SK-N-SH (cell line): ENCODE measurements at regions not wholly inside any gene's neighbourhood (a gene's known extent, or its start where the extent isn't known, plus 50 kb on each side); places are given as distances from the start of the nearest gene placed in this dataset.
A peak's percentile ranks its signal among the peaks of the same experiment; 100 is the strongest.

ENCODE experiments used
- CTCF ChIA-PET: fragments of 300-600, 350-600 bp; formaldehyde crosslinking; extraction: SDS; loops from one replicate; lab custom pipeline; 2021; lab: Yijun Ruan, JAX
- POLR2A ChIA-PET: fragments of 350-600 bp; sonication (Branson Sonifier 250); formaldehyde crosslinking; extraction: SDS; loops from one replicate; lab custom pipeline; 2020; ENCODE audit warnings: antibody characterized with exemption, inconsistent platforms; lab: Yijun Ruan, JAX
- DNase-seq: peaks from one replicate; pipeline ENCODE4 v3.0.0; 2012
- H2AFZ ChIP-seq: fragments of 200-600 bp; sonication (generic); 2 replicates; pipeline ENCODE4 v1.8.1; 2016; ENCODE audit warnings: antibody characterized with exemption, mild to moderate bottlenecking, low read depth
- H3F3A ChIP-seq: fragments of 200-600 bp; sonication (generic); replicated peaks from 2 replicates; pipeline ENCODE3; 2016; ENCODE audit warnings: antibody characterized with exemption, mild to moderate bottlenecking; ENCODE audit not compliant: insufficient read depth
- H3K27ac ChIP-seq, 2 experiments: fragments of 200-500 bp in 1 of 2; fragments of 200-600 bp in 1 of 2; sonication (Bioruptor generic) in 1 of 2; sonication (generic), shearing (Covaris generic) in 1 of 2; 2 replicates each; pipeline versions ENCODE4 v1.5.1 to v1.6.1; 2014 to 2016; ENCODE audit warnings: low read depth in 2 of 2, inconsistent platforms in 1 of 2, low read length in 1 of 2, mild to moderate bottlenecking in 1 of 2, mixed read lengths in 1 of 2
- H3K27me3 ChIP-seq: fragments of 200-600 bp; sonication (generic), shearing (Covaris generic); 2 replicates; pipeline ENCODE4 v1.6.1; 2016; ENCODE audit warnings: mixed run types; ENCODE audit not compliant: insufficient read depth
- H3K36me3 ChIP-seq, 2 experiments: fragments of 200-500 bp in 1 of 2; fragments of 200-600 bp in 1 of 2; sonication (Bioruptor generic) in 1 of 2; sonication (generic) in 1 of 2; replicated peaks in 1 of 2; 2 replicates each; pipeline versions ENCODE3 to v1.5.1; 2014 to 2016; ENCODE audit warnings: low read length in 1 of 2, mild to moderate bottlenecking in 1 of 2; ENCODE audit not compliant: insufficient read depth in 2 of 2, control insufficient read depth in 1 of 2
- H3K4me1 ChIP-seq, 2 experiments: fragments of 200-500 bp in 1 of 2; fragments of 200-600 bp in 1 of 2; sonication (Bioruptor generic) in 1 of 2; sonication (generic), shearing (Covaris generic) in 1 of 2; 2 replicates each; pipeline versions ENCODE4 v1.5.1 to v1.6.1; 2014 to 2016; ENCODE audit warnings: low read depth in 1 of 2, low read length in 1 of 2, mixed run types in 1 of 2; ENCODE audit not compliant: insufficient read depth in 2 of 2, control insufficient read depth in 1 of 2
- H3K4me2 ChIP-seq: fragments of 200-600 bp; sonication (generic), shearing (Covaris generic); 2 replicates; pipeline ENCODE4 v1.6.1; 2017; ENCODE audit warnings: mixed run types
- H3K4me3 ChIP-seq, 2 experiments: fragments of 200-500 bp in 1 of 2; fragments of 200-600 bp in 1 of 2; sonication (Bioruptor generic) in 1 of 2; sonication (generic), shearing (Covaris generic) in 1 of 2; 2 replicates each; pipeline versions ENCODE4 v1.5.1 to v1.8.1; 2014 to 2016; ENCODE audit warnings: low read depth in 2 of 2, inconsistent platforms in 1 of 2, low read length in 1 of 2, mild to moderate bottlenecking in 1 of 2, mixed read lengths in 1 of 2, moderate library complexity in 1 of 2
- H3K79me2 ChIP-seq: fragments of 200-600 bp; sonication (generic); 2 replicates; pipeline ENCODE4 v1.8.1; 2017; ENCODE audit warnings: mild to moderate bottlenecking; ENCODE audit not compliant: insufficient read depth
- H3K9ac ChIP-seq: fragments of 200-600 bp; sonication (generic); 2 replicates; pipeline ENCODE4 v1.6.1; 2017; ENCODE audit warnings: mixed run types
- H3K9me2 ChIP-seq: fragments of 200-600 bp; sonication (generic); 2 replicates; pipeline ENCODE4 v1.6.1; 2017; ENCODE audit warnings: mixed run types
- H3K9me3 ChIP-seq: fragments of 200-600 bp; sonication (generic); 2 replicates; pipeline ENCODE4 v1.6.1; 2017; ENCODE audit warnings: mixed run types, mild to moderate bottlenecking, moderate library complexity
- H4K20me1 ChIP-seq: fragments of 200-600 bp; sonication (generic); 2 replicates; pipeline ENCODE4 v1.6.1; 2017; ENCODE audit warnings: mild to moderate bottlenecking, mixed run types; ENCODE audit not compliant: insufficient read depth
- CTCF ChIP-seq: fragments of 200-600 bp; sonication (generic); IDR thresholded peaks from 2 replicates; pipeline ENCODE4 v1.6.1; 2017; ENCODE audit warnings: antibody characterized with exemption, mild to moderate bottlenecking, moderate library complexity
- ELF1 ChIP-seq: IDR thresholded peaks from 2 replicates; pipeline ENCODE4 v1.4.0; 2012
- EP300 ChIP-seq, 2 experiments: IDR thresholded peaks; 2 replicates each; pipeline versions ENCODE4 v1.4.0 to v1.6.1; 2012; ENCODE audit warnings: borderline replicate concordance in 1 of 2, low read depth in 1 of 2, low read length in 1 of 2
- FOXJ3 ChIP-seq: sonication (generic); formaldehyde crosslinking; IDR thresholded peaks from 2 replicates; pipeline ENCODE4 v1.5.1; 2020; ENCODE audit warnings: mild to moderate bottlenecking, missing genetic modification reagents
- FOXM1 ChIP-seq: IDR thresholded peaks from 2 replicates; pipeline ENCODE4 v1.4.0; 2012; ENCODE audit warnings: low read depth, mild to moderate bottlenecking
- GABPA ChIP-seq: IDR thresholded peaks from 2 replicates; pipeline ENCODE4 v1.4.0; 2012; ENCODE audit warnings: low read depth, mild to moderate bottlenecking
- GATA2 ChIP-seq: sonication (generic); formaldehyde crosslinking; IDR thresholded peaks from 2 replicates; pipeline ENCODE4 v1.5.0; 2020; ENCODE audit warnings: mild to moderate bottlenecking, missing genetic modification reagents
- JUND ChIP-seq: IDR thresholded peaks from 2 replicates; pipeline ENCODE4 v1.4.0; 2012
- MEF2A ChIP-seq: IDR thresholded peaks from 2 replicates; pipeline ENCODE4 v1.4.0; 2012; ENCODE audit warnings: low read depth, borderline replicate concordance
- MXI1 ChIP-seq: IDR thresholded peaks from 2 replicates; pipeline ENCODE4 v1.6.1; 2012; ENCODE audit warnings: mild to moderate bottlenecking, low read depth, low read length, improper control_type of control experiment
- NFIC ChIP-seq: IDR thresholded peaks from 2 replicates; pipeline ENCODE4 v1.4.0; 2012; ENCODE audit warnings: borderline replicate concordance
- POLR2AphosphoS5 ChIP-seq: IDR thresholded peaks from 2 replicates; pipeline ENCODE4 v1.6.1; 2012; ENCODE audit warnings: low read depth, low read length
- RCOR1 ChIP-seq: fragments of 150-350 bp; IDR thresholded peaks from 2 replicates; pipeline ENCODE4 v1.6.1; 2017; ENCODE audit warnings: antibody characterized with exemption, low read length
- SIN3A ChIP-seq: IDR thresholded peaks from 2 replicates; pipeline ENCODE4 v1.6.1; 2012; ENCODE audit warnings: low read depth, mild to moderate bottlenecking, low read length, moderate library complexity, borderline replicate concordance
- TAF1 ChIP-seq: IDR thresholded peaks from 2 replicates; pipeline ENCODE4 v1.6.1; 2012; ENCODE audit warnings: low read depth, mild to moderate bottlenecking, low read length, moderate library complexity, borderline replicate concordance
- TCF12 ChIP-seq: IDR thresholded peaks from 2 replicates; pipeline ENCODE4 v1.4.0; 2012
- USF1 ChIP-seq: IDR thresholded peaks from 2 replicates; pipeline ENCODE4 v1.4.0; 2012; ENCODE audit warnings: low read depth, borderline replicate concordance
- WGBS: methylation state at CpG from one replicate; pipeline ENCODE4 v1.1.6; 2017; ENCODE audit warnings: low lambda C conversion rate; 5-methylcytosine and 5-hydroxymethylcytosine counted together

DNA sequence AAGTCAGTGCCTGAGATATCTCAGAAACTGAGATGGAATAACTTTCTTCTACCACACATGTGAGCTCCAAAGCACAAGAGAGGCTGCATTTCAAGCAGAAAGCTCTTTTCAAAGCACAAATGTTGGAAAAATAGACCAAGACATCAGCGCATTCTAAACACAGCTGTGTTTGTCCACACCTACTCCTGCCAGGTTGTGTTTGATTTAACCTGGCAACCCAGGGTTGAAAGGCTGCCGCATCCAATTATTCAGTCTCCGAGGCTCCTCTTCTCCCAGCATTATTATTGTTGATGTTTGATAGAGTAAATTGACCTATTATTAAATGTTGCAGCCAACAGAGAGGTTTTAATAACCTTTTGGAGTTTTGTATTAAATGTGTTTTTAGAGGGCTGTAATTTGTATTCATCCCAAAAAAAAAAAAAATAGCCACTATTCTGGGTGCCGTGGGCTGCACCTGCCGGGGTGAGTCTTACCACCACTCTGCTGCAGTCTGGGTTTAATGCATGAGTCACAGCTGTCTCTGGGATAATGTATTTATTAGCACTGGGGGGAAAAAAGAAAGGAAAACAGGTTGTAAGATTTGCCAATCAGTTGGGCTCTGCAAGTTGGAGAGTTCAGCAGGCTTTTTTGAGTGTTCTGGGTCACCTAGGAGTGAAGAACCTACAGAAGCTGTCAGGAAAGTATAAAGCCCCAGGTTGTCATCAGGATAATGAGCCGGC lies 105.2 kb upstream of the NOCT start (continued):
- no peak for TF ChIP-seq USF1
- TF ChIP-seq MXI1 = no peak
- no peak for TF ChIP-seq EP300 (IDR thresholded peaks at IDR 0.05; ENCODE audit: borderline replicate concordance in 1 of 2, low read depth in 1 of 2, low read length in 1 of 2)
- peak; percentile 35; the same call in 1 of the 2 replicates for TF ChIP-seq JUND
- TF ChIP-seq FOXM1 = no peak
- peak; percentile 39 for TF ChIP-seq TCF12
- TF ChIP-seq NFIC = peak; percentile 2; the same call in 1 of the 2 replicates

- ChIA-PET CTCF (interaction anchor here (2.0 to 5.4 kb wide), 3 partner anchors 10 to 37 kb away, joined by 7 to 40 read pairs (median 14); no protein-coding TSS in a partner anchor), POLR2A (interaction anchor here (1.7 kb wide), 1 partner anchor 10 kb away, joined by 8 read pairs; no protein-coding TSS in a partner anchor)
- peak overlapping the region in 1 of 2 experiments; percentile 99; a peak in 2 of 4 replicates for H3K27ac ChIP-seq
These were observed 106.0 kb upstream of the NOCT start for GRCh38 chr4:138909587-138909986.

DNA sequence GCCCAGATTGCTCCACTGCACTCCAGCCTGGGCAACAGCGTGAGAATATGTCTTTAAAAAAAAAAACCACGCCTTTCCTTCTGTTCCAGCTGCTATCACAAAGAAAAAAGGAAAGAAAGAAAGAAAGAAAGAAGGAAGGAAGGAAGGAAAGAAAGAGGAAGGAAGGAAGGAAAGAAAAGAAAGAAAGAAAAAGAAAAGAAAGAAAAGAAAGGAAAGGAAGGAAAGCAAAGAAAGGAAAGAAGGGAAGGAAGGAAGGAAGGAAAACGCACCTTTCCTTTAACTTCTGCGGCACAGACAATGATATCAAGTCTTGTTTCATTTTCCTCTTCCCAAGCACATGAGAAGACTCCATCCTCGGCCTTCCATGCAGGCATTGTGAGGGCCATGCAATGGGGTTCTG lies 107.4 kb upstream of the NOCT start:
- CTCF ChIA-PET = interaction anchor here (0.6 to 5.4 kb wide), 3 partner anchors 36 to 1318 kb away, joined by 3 to 40 read pairs (median 3); no protein-coding TSS in a partner anchor
- Histone ChIP-seq H4K20me1 (no peaks in the 10 kb centered on the region), H3K9me2 (no peaks in the 10 kb centered on the region), H3K9ac (no peak overlapping the region), H3K4me1 (peaks cover 5 to 43% of the 10 kb centered on the region in 2 experiments; a peak in 3 of 4 replicates), H3K4me2 (no peak overlapping the region), H3K27me3 (no peaks in the 10 kb centered on the region), H3K36me3 (no peaks in the 10 kb centered on the region), H3F3A (peaks cover 5% of the 10 kb centered on the region), H3K9me3 (no peaks in the 10 kb centered on the region), H3K27ac (peak overlapping the region in 1 of 2 experiments; percentile 99; a peak in 1 of 4 replicates), H3K79me2 (no peaks in the 10 kb centered on the region), H2AFZ (no peak overlapping the region), H3K4me3 (no peak overlapping the region)
- POLR2A ChIA-PET = no interaction called here
- no peak for TF ChIP-seq RCOR1
- TF ChIP-seq TAF1 = no peak
- TF ChIP-seq CTCF = no peak
- no peak for TF ChIP-seq ELF1
- DNase-seq = no peak
- 87% methylated on average over 5 of the region's 5 CpGs for WGBS

More at GRCh38 chr4:138909587-138909986, 106.0 kb upstream of the NOCT start:
- Histone ChIP-seq H3K4me3 (no peak overlapping the region), H3K9me2 (no peaks in the 10 kb centered on the region), H3K36me3 (no peaks in the 10 kb centered on the region), H3K79me2 (no peaks in the 10 kb centered on the region), H3K9me3 (no peaks in the 10 kb centered on the region), H3K27me3 (no peaks in the 10 kb centered on the region), H4K20me1 (no peaks in the 10 kb centered on the region), H3K4me2 (no peak overlapping the region), H2AFZ (no peak overlapping the region), H3F3A (peaks cover 5% of the 10 kb centered on the region), H3K9ac (no peak overlapping the region), H3K4me1 (peaks cover 5 to 45% of the 10 kb centered on the region in 2 experiments; a peak in 3 of 4 replicates)
- WGBS = 95% methylated on average over 4 of the region's 4 CpGs
- TF ChIP-seq FOXJ3 (no peak), TAF1 (no peak), GATA2 (CRISPR knock-in tag) (no peak), POLR2AphosphoS5 (no peak), MEF2A (no peak), FOXM1 (no peak), RCOR1 (no peak), GABPA (no peak), SIN3A (no peak), TCF12 (no peak)
- DNase-seq = no peak
